HuH-7.5 (cell line): ENCODE measurements at regions not wholly inside any gene's neighbourhood (a gene's known extent, or its start where the extent isn't known, plus 50 kb on each side); places are given as distances from the start of the nearest gene placed in this dataset.
"Not testable (repeated sequence)": the region's sequence is repeated elsewhere in the genome, so short reads cannot be mapped to it uniquely, and the experiment has no call there.

Source experiments
- DNase-seq: peaks from one replicate; pipeline ENCODE4 v3.0.0; 2011; ENCODE audit warnings: low spot score

GRCh38 chr10:33703501-33704213 is 369.2 kb upstream of the NRP1 start:
- DNase-seq, result no peak

GRCh38 chr10:33698033-33698432 is 363.6 kb upstream of the NRP1 start:
- no peak for DNase-seq

- no peak for DNase-seq
These were observed 362.5 kb upstream of the NRP1 start for GRCh38 chr10:33697016-33697415.

GRCh38 chr10:33695536-33695935 is 361.1 kb upstream of the NRP1 start:
- no peak for DNase-seq

GRCh38 chr10:33690536-33690935 is 356.1 kb upstream of the NRP1 start:
- DNase-seq, result not testable (repeated sequence)

- DNase-seq, result no peak
These were observed 354.0 kb upstream of the NRP1 start for GRCh38 chr10:33688506-33688905.

- no peak for DNase-seq
These were observed 349.7 kb upstream of the NRP1 start for GRCh38 chr10:33684211-33684611.

GRCh38 chr10:33681595-33681994 is 347.1 kb upstream of the NRP1 start:
- DNase-seq, result no peak

GRCh38 chr10:33680036-33680435 is 345.6 kb upstream of the NRP1 start:
- no peak for DNase-seq

- DNase-seq, result no peak
These were observed 342.3 kb upstream of the NRP1 start for GRCh38 chr10:33676606-33677339.

- no peak for DNase-seq
These were observed 340.6 kb upstream of the NRP1 start for GRCh38 chr10:33674986-33675599.

GRCh38 chr10:33674491-33674890 is 340.0 kb upstream of the NRP1 start:
- DNase-seq, result no peak

- no peak for DNase-seq
These were observed 339.5 kb upstream of the NRP1 start for GRCh38 chr10:33673839-33674415.

- no peak for DNase-seq
These were observed 335.4 kb upstream of the NRP1 start for GRCh38 chr10:33669904-33670303.

- DNase-seq, result no peak
These were observed 332.4 kb upstream of the NRP1 start for GRCh38 chr10:33666686-33667480.

GRCh38 chr10:33665501-33665900 is 331.0 kb upstream of the NRP1 start:
- DNase-seq, result no peak

GRCh38 chr10:33664070-33664469 is 329.6 kb upstream of the NRP1 start:
- DNase-seq, result no peak

- no peak for DNase-seq
These were observed 327.3 kb upstream of the NRP1 start for GRCh38 chr10:33661580-33662336.

- no peak for DNase-seq
These were observed 325.9 kb upstream of the NRP1 start for GRCh38 chr10:33660329-33660728.

- DNase-seq, result no peak
These were observed 323.4 kb upstream of the NRP1 start for GRCh38 chr10:33657913-33658312.

- no peak for DNase-seq
These were observed 322.9 kb upstream of the NRP1 start for GRCh38 chr10:33657154-33657908.
